Lower leg skin (tissue), 3 donors: ENCODE measurements at regions not wholly inside any gene's neighbourhood (a gene's known extent, or its start where the extent isn't known, plus 50 kb on each side); places are given as distances from the start of the nearest gene placed in this dataset.

Experiments used
- CTCF ChIP-seq, 3 donors: fragments of 450-650 bp; IDR thresholded peaks; one replicate each; pipeline ENCODE4 v1.5.1; 2016; ENCODE audit warnings: antibody characterized with exemption in 3 of 3, mild to moderate bottlenecking in 3 of 3, moderate library complexity in 2 of 3
- POLR2A ChIP-seq, 2 donors: fragments of 450-650 bp; IDR thresholded peaks; one replicate each; pipeline ENCODE4 v1.6.1; 2016 to 2017; ENCODE audit warnings: antibody characterized with exemption in 2 of 2, mild to moderate bottlenecking in 1 of 2, moderate library complexity in 1 of 2

- TF ChIP-seq CTCF (IDR thresholded peaks at IDR 0.05) (no peak), POLR2A (IDR thresholded peaks at IDR 0.05) (no peak)
Observed at GRCh38 chr11:70771099-70771885, 373.0 kb downstream of the CTTN start.
